ENCODE measurements at regions not wholly inside any gene's neighbourhood (a gene's known extent, or its start where the extent isn't known, plus 50 kb on each side); places are given as distances from the start of the nearest gene placed in this dataset.

DNA sequence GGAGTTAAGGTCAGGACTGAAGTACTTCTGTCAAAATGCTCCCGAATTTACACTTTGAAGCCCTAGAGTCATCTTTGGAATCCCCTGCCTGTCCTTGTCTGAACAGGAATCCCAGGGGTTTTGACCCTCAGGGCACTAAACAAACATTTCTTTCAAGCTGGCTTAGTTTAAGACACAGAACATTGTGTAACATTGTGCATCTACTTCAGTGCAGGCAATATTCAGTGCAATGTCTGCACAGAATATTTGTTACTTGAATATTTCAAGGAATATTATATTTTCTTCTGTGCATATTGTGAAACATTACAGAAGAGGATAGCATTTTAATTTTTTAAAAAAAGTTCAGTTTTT, 763.4 kb downstream of the PCDH18 start:
- H3K36me3 ChIP-seq = no peaks in the 10 kb centered on the region
- no peak for TF ChIP-seq CTCF (IDR thresholded peaks at IDR 0.05; ENCODE audit: borderline replicate concordance)
- H3K27me3 ChIP-seq (ENCODE audit: low read depth) = no peaks in the 10 kb centered on the region
- H3K9me3 ChIP-seq (replicated peaks) = peaks cover 3% of the 10 kb centered on the region
- no peaks in the 10 kb centered on the region for H3K4me1 ChIP-seq
- no peak overlapping the region for H3K27ac ChIP-seq (replicated peaks)
- DNase-seq = no peak
- H3K4me3 ChIP-seq = no peak overlapping the region
- intact Hi-C loops (cut with micrococcal nuclease) = no loop called here

- H3K4me3 ChIP-seq = no peak overlapping the region
- no peaks in the 10 kb centered on the region for H3K4me1 ChIP-seq
- no peaks in the 10 kb centered on the region for H3K27me3 ChIP-seq (ENCODE audit: low read depth)
- no peak for TF ChIP-seq CTCF (IDR thresholded peaks at IDR 0.05; ENCODE audit: borderline replicate concordance)
- intact Hi-C loops (cut with micrococcal nuclease) = no loop called here
- H3K27ac ChIP-seq (replicated peaks) = no peak overlapping the region
- peaks cover 3% of the 10 kb centered on the region for H3K9me3 ChIP-seq (replicated peaks)
- no peaks in the 10 kb centered on the region for H3K36me3 ChIP-seq
- DNase-seq = no peak
Measured at GRCh38 chr4:136768213-136768924, 763.9 kb downstream of the PCDH18 start.

GRCh38 chr4:136763919-136764318, 768.4 kb downstream of the PCDH18 start:
- Histone ChIP-seq H3K36me3 (no peaks in the 10 kb centered on the region), H3K27ac (replicated peaks) (no peak overlapping the region), H3K4me3 (no peak overlapping the region), H3K9me3 (replicated peaks) (no peaks in the 10 kb centered on the region), H3K27me3 (ENCODE audit: low read depth) (no peaks in the 10 kb centered on the region), H3K4me1 (no peaks in the 10 kb centered on the region)
- intact Hi-C loops (cut with micrococcal nuclease) = no loop called here
- DNase-seq = no peak
- TF ChIP-seq CTCF (IDR thresholded peaks at IDR 0.05; ENCODE audit: borderline replicate concordance) = no peak

GRCh38 chr4:136755531-136755916, 776.8 kb downstream of the PCDH18 start:
- no peak overlapping the region for H3K4me3 ChIP-seq
- H3K4me1 ChIP-seq = no peaks in the 10 kb centered on the region
- H3K27ac ChIP-seq (replicated peaks) = no peak overlapping the region
- DNase-seq = no peak
- H3K27me3 ChIP-seq (ENCODE audit: low read depth) = no peaks in the 10 kb centered on the region
- no peaks in the 10 kb centered on the region for H3K9me3 ChIP-seq (replicated peaks)
- intact Hi-C loops (cut with micrococcal nuclease) = no loop called here
- H3K36me3 ChIP-seq = no peaks in the 10 kb centered on the region
- no peak for TF ChIP-seq CTCF (IDR thresholded peaks at IDR 0.05; ENCODE audit: borderline replicate concordance)

- DNase-seq = no peak
- Histone ChIP-seq H3K4me1 (no peaks in the 10 kb centered on the region), H3K27ac (replicated peaks) (no peak overlapping the region), H3K9me3 (replicated peaks) (no peaks in the 10 kb centered on the region), H3K36me3 (no peaks in the 10 kb centered on the region), H3K4me3 (no peak overlapping the region), H3K27me3 (ENCODE audit: low read depth) (no peaks in the 10 kb centered on the region)
- no peak for TF ChIP-seq CTCF (IDR thresholded peaks at IDR 0.05; ENCODE audit: borderline replicate concordance)
- intact Hi-C loops (cut with micrococcal nuclease) = no loop called here
Measured at GRCh38 chr4:136754810-136755530, 777.3 kb downstream of the PCDH18 start.
